ENCODE measurements at regions not wholly inside any gene's neighbourhood (a gene's known extent, or its start where the extent isn't known, plus 50 kb on each side); places are given as distances from the start of the nearest gene placed in this dataset.

DNA sequence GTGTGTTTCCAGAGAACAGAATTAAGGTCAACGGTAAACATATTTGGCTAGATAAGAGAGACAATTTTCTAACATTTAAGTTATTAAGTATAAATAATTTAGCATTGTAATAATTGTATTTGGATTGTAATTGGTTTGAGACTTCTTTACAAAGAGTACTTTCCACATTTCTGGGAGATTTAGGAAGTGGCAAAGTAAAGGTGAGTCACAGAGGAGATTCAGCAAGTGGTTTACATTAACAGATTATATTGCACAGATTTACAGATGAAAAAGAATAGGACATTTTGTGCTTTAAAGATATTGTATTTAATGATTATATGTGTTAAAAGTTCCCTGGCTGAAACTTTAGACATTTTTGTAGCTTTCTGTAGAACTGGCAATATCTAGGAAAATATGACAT lies 584.4 kb upstream of the AADAT start:
- no peak overlapping the region for H3K4me3 Mint-ChIP-seq
- POLR2A ChIA-PET = no interaction called here
- no peak for ATAC-seq
- no peak for TF ChIP-seq MXD4 (CRISPR knock-in tag; IDR thresholded peaks at IDR 0.05; ENCODE audit: borderline replicate concordance)
- TF ChIP-seq ELF4 (CRISPR knock-in tag; IDR thresholded peaks at IDR 0.05; ENCODE audit: low read depth) = no peak
- CTCF ChIA-PET = interaction anchor here (1.3 kb wide), 1 partner anchor 414 kb away, joined by 4 read pairs; no protein-coding TSS in a partner anchor
- H3K27me3 Mint-ChIP-seq (ENCODE audit: low read depth) = no peaks in the 10 kb centered on the region
- peaks cover 12% of the 10 kb centered on the region for H3K9me3 Mint-ChIP-seq
- no peak overlapping the region for H3K27ac Mint-ChIP-seq
- peaks cover 9% of the 10 kb centered on the region for H3K4me1 Mint-ChIP-seq
- H3K36me3 Mint-ChIP-seq = peaks cover 11% of the 10 kb centered on the region
- DNase-seq (ENCODE audit: low spot score) = no peak

DNA sequence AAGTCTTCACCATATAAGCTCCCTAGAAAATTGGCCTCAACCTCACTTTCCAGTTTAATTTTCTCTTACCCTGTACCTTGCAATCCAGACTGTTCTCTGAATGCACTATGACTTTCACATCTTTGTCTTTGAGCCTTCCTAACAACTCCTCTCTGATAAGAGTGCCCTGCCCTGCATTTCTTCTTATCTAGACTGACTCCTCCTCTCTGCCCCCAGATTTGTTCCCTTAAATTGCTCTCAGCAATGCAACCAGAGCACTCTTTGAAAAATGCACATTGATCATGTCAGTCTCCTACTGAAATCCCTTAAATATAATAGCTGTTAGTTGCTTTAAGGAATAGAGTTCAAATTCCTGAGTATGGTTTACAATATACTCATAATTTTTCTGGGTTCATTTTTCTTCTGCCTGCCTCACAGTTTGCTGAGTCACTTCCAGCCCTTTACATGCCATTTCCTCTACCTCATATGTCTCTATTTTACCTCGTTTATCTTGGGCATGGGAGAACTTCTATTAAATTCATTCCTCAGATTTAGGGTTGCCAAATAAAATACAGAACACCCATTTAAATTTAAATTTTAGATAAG lies 582.7 kb upstream of the AADAT start:
- POLR2A ChIA-PET = no interaction called here
- peaks cover 9% of the 10 kb centered on the region for H3K4me1 Mint-ChIP-seq
- no peak overlapping the region for H3K27ac Mint-ChIP-seq
- CTCF ChIA-PET = no interaction called here
- H3K9me3 Mint-ChIP-seq = peaks cover 12% of the 10 kb centered on the region
- H3K4me3 Mint-ChIP-seq = no peak overlapping the region
- ATAC-seq = 0 out of 2 replicates have a peak, but pooled peaks have one; percentile 18
- DNase-seq (ENCODE audit: low spot score) = no peak
- peaks cover 11% of the 10 kb centered on the region for H3K36me3 Mint-ChIP-seq
- no peaks in the 10 kb centered on the region for H3K27me3 Mint-ChIP-seq (ENCODE audit: low read depth)
- no peak for TF ChIP-seq PRRX2 (CRISPR knock-in tag; IDR thresholded peaks at IDR 0.05)
- TF ChIP-seq ZNF219 (CRISPR knock-in tag; IDR thresholded peaks at IDR 0.05; ENCODE audit: borderline replicate concordance) = no peak
- TF ChIP-seq, protein P1, sequence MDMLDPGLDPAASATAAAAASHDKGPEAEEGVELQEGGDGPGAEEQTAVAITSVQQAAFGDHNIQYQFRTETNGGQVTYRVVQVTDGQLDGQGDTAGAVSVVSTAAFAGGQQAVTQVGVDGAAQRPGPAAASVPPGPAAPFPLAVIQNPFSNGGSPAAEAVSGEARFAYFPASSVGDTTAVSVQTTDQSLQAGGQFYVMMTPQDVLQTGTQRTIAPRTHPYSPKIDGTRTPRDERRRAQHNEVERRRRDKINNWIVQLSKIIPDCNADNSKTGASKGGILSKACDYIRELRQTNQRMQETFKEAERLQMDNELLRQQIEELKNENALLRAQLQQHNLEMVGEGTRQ (CRISPR knock-in tag; IDR thresholded peaks at IDR 0.05) = no peak
- TF ChIP-seq, protein P2, sequence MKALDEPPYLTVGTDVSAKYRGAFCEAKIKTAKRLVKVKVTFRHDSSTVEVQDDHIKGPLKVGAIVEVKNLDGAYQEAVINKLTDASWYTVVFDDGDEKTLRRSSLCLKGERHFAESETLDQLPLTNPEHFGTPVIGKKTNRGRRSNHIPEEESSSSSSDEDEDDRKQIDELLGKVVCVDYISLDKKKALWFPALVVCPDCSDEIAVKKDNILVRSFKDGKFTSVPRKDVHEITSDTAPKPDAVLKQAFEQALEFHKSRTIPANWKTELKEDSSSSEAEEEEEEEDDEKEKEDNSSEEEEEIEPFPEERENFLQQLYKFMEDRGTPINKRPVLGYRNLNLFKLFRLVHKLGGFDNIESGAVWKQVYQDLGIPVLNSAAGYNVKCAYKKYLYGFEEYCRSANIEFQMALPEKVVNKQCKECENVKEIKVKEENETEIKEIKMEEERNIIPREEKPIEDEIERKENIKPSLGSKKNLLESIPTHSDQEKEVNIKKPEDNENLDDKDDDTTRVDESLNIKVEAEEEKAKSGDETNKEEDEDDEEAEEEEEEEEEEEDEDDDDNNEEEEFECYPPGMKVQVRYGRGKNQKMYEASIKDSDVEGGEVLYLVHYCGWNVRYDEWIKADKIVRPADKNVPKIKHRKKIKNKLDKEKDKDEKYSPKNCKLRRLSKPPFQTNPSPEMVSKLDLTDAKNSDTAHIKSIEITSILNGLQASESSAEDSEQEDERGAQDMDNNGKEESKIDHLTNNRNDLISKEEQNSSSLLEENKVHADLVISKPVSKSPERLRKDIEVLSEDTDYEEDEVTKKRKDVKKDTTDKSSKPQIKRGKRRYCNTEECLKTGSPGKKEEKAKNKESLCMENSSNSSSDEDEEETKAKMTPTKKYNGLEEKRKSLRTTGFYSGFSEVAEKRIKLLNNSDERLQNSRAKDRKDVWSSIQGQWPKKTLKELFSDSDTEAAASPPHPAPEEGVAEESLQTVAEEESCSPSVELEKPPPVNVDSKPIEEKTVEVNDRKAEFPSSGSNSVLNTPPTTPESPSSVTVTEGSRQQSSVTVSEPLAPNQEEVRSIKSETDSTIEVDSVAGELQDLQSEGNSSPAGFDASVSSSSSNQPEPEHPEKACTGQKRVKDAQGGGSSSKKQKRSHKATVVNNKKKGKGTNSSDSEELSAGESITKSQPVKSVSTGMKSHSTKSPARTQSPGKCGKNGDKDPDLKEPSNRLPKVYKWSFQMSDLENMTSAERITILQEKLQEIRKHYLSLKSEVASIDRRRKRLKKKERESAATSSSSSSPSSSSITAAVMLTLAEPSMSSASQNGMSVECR (CRISPR knock-in tag; IDR thresholded peaks at IDR 0.05; ENCODE audit: borderline replicate concordance) = no peak
- TF ChIP-seq FOXK1 (CRISPR knock-in tag; IDR thresholded peaks at IDR 0.05) = no peak
- no peak for TF ChIP-seq ZNF138 (CRISPR knock-in tag; conservative IDR thresholded peaks at IDR 0.05)
- no peak for TF ChIP-seq TCF7 (CRISPR knock-in tag; IDR thresholded peaks at IDR 0.05; ENCODE audit: low read depth)
- no peak for TF ChIP-seq MYBL2 (CRISPR knock-in tag; IDR thresholded peaks at IDR 0.05)
- TF ChIP-seq, protein P3, sequence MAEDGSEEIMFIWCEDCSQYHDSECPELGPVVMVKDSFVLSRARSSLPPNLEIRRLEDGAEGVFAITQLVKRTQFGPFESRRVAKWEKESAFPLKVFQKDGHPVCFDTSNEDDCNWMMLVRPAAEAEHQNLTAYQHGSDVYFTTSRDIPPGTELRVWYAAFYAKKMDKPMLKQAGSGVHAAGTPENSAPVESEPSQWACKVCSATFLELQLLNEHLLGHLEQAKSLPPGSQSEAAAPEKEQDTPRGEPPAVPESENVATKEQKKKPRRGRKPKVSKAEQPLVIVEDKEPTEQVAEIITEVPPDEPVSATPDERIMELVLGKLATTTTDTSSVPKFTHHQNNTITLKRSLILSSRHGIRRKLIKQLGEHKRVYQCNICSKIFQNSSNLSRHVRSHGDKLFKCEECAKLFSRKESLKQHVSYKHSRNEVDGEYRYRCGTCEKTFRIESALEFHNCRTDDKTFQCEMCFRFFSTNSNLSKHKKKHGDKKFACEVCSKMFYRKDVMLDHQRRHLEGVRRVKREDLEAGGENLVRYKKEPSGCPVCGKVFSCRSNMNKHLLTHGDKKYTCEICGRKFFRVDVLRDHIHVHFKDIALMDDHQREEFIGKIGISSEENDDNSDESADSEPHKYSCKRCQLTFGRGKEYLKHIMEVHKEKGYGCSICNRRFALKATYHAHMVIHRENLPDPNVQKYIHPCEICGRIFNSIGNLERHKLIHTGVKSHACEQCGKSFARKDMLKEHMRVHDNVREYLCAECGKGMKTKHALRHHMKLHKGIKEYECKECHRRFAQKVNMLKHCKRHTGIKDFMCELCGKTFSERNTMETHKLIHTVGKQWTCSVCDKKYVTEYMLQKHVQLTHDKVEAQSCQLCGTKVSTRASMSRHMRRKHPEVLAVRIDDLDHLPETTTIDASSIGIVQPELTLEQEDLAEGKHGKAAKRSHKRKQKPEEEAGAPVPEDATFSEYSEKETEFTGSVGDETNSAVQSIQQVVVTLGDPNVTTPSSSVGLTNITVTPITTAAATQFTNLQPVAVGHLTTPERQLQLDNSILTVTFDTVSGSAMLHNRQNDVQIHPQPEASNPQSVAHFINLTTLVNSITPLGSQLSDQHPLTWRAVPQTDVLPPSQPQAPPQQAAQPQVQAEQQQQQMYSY (CRISPR knock-in tag; IDR thresholded peaks at IDR 0.05) = no peak
- no peak for TF ChIP-seq ESRRA (CRISPR knock-in tag; IDR thresholded peaks at IDR 0.05; ENCODE audit: borderline replicate concordance)

DNA sequence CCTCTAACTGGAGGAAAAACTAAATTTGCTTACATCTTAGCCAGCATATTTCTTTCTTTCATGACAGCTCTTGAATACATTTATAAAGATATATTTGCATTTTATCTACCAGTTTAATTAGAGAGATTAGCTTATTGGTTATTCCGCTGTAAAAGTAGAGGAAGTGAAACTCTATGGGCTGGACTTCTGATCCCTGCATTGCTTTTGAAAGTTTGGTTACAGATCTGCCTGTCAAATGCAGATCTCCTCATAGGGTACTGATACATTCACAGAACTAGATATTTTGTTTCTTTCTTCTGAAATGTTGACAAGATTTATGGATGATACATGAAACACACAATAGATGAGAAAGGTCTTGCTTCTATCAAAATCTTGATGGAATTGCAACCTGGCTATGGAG lies 581.4 kb upstream of the AADAT start:
- ChIA-PET POLR2A (no interaction called here), CTCF (interaction anchor here (0.6 kb wide), 1 partner anchor 176 kb away, joined by 3 read pairs; no protein-coding TSS in a partner anchor)
- DNase-seq (ENCODE audit: low spot score) = no peak
- ATAC-seq = no peak
- H3K36me3 Mint-ChIP-seq = peaks cover 3% of the 10 kb centered on the region
- peaks cover 9% of the 10 kb centered on the region for H3K4me1 Mint-ChIP-seq
- no peaks in the 10 kb centered on the region for H3K27me3 Mint-ChIP-seq (ENCODE audit: low read depth)
- H3K27ac Mint-ChIP-seq = no peak overlapping the region
- no peak overlapping the region for H3K4me3 Mint-ChIP-seq
- peaks cover 4% of the 10 kb centered on the region for H3K9me3 Mint-ChIP-seq
- TF ChIP-seq PRRX2 (CRISPR knock-in tag; IDR thresholded peaks at IDR 0.05) (no peak), MXD4 (CRISPR knock-in tag; IDR thresholded peaks at IDR 0.05; ENCODE audit: borderline replicate concordance) (no peak), TEAD1 (CRISPR knock-in tag; IDR thresholded peaks at IDR 0.05) (no peak), NR3C1 (CRISPR knock-in tag; conservative IDR thresholded peaks at IDR 0.05; ENCODE audit: low read depth) (no peak)
- TF ChIP-seq, protein P4, sequence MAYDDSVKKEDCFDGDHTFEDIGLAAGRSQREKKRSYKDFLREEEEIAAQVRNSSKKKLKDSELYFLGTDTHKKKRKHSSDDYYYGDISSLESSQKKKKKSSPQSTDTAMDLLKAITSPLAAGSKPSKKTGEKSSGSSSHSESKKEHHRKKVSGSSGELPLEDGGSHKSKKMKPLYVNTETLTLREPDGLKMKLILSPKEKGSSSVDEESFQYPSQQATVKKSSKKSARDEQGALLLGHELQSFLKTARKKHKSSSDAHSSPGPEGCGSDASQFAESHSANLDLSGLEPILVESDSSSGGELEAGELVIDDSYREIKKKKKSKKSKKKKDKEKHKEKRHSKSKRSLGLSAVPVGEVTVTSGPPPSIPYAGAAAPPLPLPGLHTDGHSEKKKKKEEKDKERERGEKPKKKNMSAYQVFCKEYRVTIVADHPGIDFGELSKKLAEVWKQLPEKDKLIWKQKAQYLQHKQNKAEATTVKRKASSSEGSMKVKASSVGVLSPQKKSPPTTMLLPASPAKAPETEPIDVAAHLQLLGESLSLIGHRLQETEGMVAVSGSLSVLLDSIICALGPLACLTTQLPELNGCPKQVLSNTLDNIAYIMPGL (CRISPR knock-in tag; IDR thresholded peaks at IDR 0.05) = no peak
- TF ChIP-seq, protein P5, sequence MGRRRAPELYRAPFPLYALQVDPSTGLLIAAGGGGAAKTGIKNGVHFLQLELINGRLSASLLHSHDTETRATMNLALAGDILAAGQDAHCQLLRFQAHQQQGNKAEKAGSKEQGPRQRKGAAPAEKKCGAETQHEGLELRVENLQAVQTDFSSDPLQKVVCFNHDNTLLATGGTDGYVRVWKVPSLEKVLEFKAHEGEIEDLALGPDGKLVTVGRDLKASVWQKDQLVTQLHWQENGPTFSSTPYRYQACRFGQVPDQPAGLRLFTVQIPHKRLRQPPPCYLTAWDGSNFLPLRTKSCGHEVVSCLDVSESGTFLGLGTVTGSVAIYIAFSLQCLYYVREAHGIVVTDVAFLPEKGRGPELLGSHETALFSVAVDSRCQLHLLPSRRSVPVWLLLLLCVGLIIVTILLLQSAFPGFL (CRISPR knock-in tag; IDR thresholded peaks at IDR 0.05; ENCODE audit: borderline replicate concordance) = no peak
- TF ChIP-seq, protein P6, sequence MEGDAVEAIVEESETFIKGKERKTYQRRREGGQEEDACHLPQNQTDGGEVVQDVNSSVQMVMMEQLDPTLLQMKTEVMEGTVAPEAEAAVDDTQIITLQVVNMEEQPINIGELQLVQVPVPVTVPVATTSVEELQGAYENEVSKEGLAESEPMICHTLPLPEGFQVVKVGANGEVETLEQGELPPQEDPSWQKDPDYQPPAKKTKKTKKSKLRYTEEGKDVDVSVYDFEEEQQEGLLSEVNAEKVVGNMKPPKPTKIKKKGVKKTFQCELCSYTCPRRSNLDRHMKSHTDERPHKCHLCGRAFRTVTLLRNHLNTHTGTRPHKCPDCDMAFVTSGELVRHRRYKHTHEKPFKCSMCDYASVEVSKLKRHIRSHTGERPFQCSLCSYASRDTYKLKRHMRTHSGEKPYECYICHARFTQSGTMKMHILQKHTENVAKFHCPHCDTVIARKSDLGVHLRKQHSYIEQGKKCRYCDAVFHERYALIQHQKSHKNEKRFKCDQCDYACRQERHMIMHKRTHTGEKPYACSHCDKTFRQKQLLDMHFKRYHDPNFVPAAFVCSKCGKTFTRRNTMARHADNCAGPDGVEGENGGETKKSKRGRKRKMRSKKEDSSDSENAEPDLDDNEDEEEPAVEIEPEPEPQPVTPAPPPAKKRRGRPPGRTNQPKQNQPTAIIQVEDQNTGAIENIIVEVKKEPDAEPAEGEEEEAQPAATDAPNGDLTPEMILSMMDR (IDR thresholded peaks at IDR 0.05) = no peak
